ENCODE measurements at regions not wholly inside any gene's neighbourhood (a gene's known extent, or its start where the extent isn't known, plus 50 kb on each side); places are given as distances from the start of the nearest gene placed in this dataset.

- intact Hi-C loops (cut with micrococcal nuclease) (no loop called here), dilution Hi-C loops (cut with MboI; ENCODE audit: extremely low pct_ligation_motif_present, low sequenced_read_pairs) (no loop called here)
- Histone ChIP-seq H3K27me3 (ENCODE audit: control insufficient read depth in 2 of 2, insufficient read depth in 2 of 2, low read length in 2 of 2) (no peaks in the 10 kb centered on the region), H3K36me3 (ENCODE audit: control insufficient read depth in 2 of 2, extremely low read depth in 1 of 2, insufficient read depth in 2 of 2, low read length in 2 of 2) (no peaks in the 10 kb centered on the region), H3K4me2 (ENCODE audit: insufficient read depth, low read length) (no peak overlapping the region), H3K9me1 (replicated peaks; ENCODE audit: control insufficient read depth, extremely low read depth, insufficient read depth, low read length) (no peaks in the 10 kb centered on the region), H3K79me2 (ENCODE audit: control insufficient read depth, insufficient read depth, low read length) (no peaks in the 10 kb centered on the region), H3K4me3 (replicated peaks in 1 of 3; ENCODE audit: insufficient read depth in 1 of 3, low read depth in 1 of 3, low read length in 3 of 3) (no peak overlapping the region), H4K20me1 (replicated peaks; ENCODE audit: control insufficient read depth, extremely low read depth, insufficient read depth, low read length) (no peaks in the 10 kb centered on the region), H3K4me1 (ENCODE audit: control insufficient read depth, extremely low read depth, insufficient read depth, low read length) (no peaks in the 10 kb centered on the region), H3K9me3 (replicated peaks; ENCODE audit: control insufficient read depth, insufficient read depth, low read length) (no peaks in the 10 kb centered on the region), H2AFZ (ENCODE audit: low read depth, low read length) (no peak overlapping the region), H3K9ac (replicated peaks; ENCODE audit: extremely low read depth, insufficient read depth, low read length) (no peak overlapping the region), H3K27ac (ENCODE audit: insufficient read depth, low read depth, low read length) (no peak overlapping the region)
- FAIRE-seq (no peak), DNase-seq (ENCODE audit: low read depth, low spot score) (peak; percentile 7)
- TF ChIP-seq POLR2AphosphoS5 (IDR thresholded peaks at IDR 0.05; ENCODE audit: insufficient read depth, low read depth, low read length) (no peak), POLR2A (IDR thresholded peaks at IDR 0.05; ENCODE audit: low read depth, low read length) (no peak), MAX (IDR thresholded peaks at IDR 0.05; ENCODE audit: insufficient read depth, insufficient read length) (no peak), MYC (IDR thresholded peaks at IDR 0.05; ENCODE audit: low read depth, low read length) (no peak), CTCF (IDR thresholded peaks at IDR 0.05; ENCODE audit: extremely low read depth in 1 of 2, insufficient read depth in 1 of 2, low read depth in 1 of 2, low read length in 2 of 2) (no peak), FOS (IDR thresholded peaks at IDR 0.05; ENCODE audit: borderline replicate concordance, insufficient read depth, low read length) (no peak), EZH2 (IDR thresholded peaks at IDR 0.05; ENCODE audit: borderline replicate concordance, low read depth, low read length, severe bottlenecking) (no peak), GATA2 (IDR thresholded peaks at IDR 0.05; ENCODE audit: insufficient read depth, insufficient read length, low read depth, low read length) (no peak), JUN (IDR thresholded peaks at IDR 0.05; ENCODE audit: borderline replicate concordance, insufficient read depth, insufficient read length, low read depth) (no peak)
- ChIA-PET CTCF (no interaction called here), POLR2A (no interaction called here)
- no TSS peak for BruUV-seq (replicated peaks)
Measured at GRCh38 chr4:134807231-134807745, 605.7 kb upstream of the PABPC4L start.
